ENCODE measurements at regions not wholly inside any gene's neighbourhood (a gene's known extent, or its start where the extent isn't known, plus 50 kb on each side); places are given as distances from the start of the nearest gene placed in this dataset.

GRCh38 chr15:95363646-95364045 lies 966.9 kb upstream of the NR2F2 start:
- ChIA-PET CTCF (ENCODE audit: partially characterized antibody) (no interaction called here), POLR2A (ENCODE audit: partially characterized antibody) (interaction anchor here (0.6 kb wide), 1 partner anchor 327 kb away, joined by 3 read pairs; no protein-coding TSS in a partner anchor)
- Histone ChIP-seq H3K27ac (ENCODE audit: low read depth, low read length) (no peak overlapping the region), H3K4me3 (ENCODE audit: low read length in 2 of 2) (no peak overlapping the region), H3K36me3 (ENCODE audit: insufficient read depth, low read length) (no peaks in the 10 kb centered on the region), H3K27me3 (ENCODE audit: insufficient read depth, low read length) (no peaks in the 10 kb centered on the region), H3K4me1 (ENCODE audit: insufficient read depth, low read length) (no peaks in the 10 kb centered on the region), H3K9me3 (ENCODE audit: control insufficient read depth in 1 of 2, low read length in 2 of 2) (no peaks in the 10 kb centered on the region)
- no peaks in the 10 kb centered on the region for H3K27me3 Mint-ChIP-seq
- no peak overlapping the region for H3K27ac Mint-ChIP-seq
- no peaks in the 10 kb centered on the region for H3K4me1 Mint-ChIP-seq
- H3K36me3 Mint-ChIP-seq, result no peaks in the 10 kb centered on the region
- intact Hi-C loops (cut with micrococcal nuclease), result no loop called here
- H3K4me3 Mint-ChIP-seq, result no peak overlapping the region
- DNase-seq, result no peak
- H3K9me3 Mint-ChIP-seq, result peaks cover 7 to 27% (median 13%) of the 10 kb centered on the region in 8 donors

GRCh38 chr15:95365511-95366107 lies 964.9 kb upstream of the NR2F2 start:
- Mint-ChIP-seq H3K36me3 (no peaks in the 10 kb centered on the region), H3K27me3 (no peaks in the 10 kb centered on the region), H3K4me1 (no peaks in the 10 kb centered on the region), H3K4me3 (no peak overlapping the region), H3K9me3 (peaks cover 7 to 20% (median 13%) of the 10 kb centered on the region in 8 donors), H3K27ac (no peak overlapping the region)
- Histone ChIP-seq H3K36me3 (ENCODE audit: insufficient read depth, low read length) (no peaks in the 10 kb centered on the region), H3K27ac (ENCODE audit: low read depth, low read length) (no peak overlapping the region), H3K9me3 (ENCODE audit: control insufficient read depth in 1 of 2, low read length in 2 of 2) (no peaks in the 10 kb centered on the region), H3K4me1 (ENCODE audit: insufficient read depth, low read length) (no peaks in the 10 kb centered on the region), H3K4me3 (ENCODE audit: low read length in 2 of 2) (no peak overlapping the region), H3K27me3 (ENCODE audit: insufficient read depth, low read length) (no peaks in the 10 kb centered on the region)
- DNase-seq, result no peak
- intact Hi-C loops (cut with micrococcal nuclease), result no loop called here
- ChIA-PET POLR2A (ENCODE audit: partially characterized antibody) (no interaction called here), CTCF (ENCODE audit: partially characterized antibody) (no interaction called here)

DNA sequence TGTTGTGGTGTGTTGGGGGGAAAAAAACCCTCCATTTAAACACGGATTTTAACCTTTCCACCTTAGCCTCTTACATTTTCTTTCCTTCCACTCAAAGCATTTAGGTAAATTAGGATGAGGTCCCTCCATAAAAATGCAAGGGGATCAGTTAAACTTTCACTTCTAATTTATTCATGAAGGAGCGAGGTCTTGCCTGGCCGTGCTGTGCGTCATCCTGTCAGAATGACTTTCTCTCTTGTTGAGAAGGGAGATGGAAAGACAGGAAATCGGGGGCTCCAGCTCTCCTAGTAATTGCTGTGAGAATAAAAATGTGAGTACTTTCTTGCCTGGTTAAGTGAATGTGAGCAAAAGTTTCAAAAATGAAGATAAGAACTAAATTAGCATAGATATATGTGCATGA lies 962.3 kb upstream of the NR2F2 start:
- Histone ChIP-seq H3K9me3 (ENCODE audit: control insufficient read depth in 1 of 2, low read length in 2 of 2) (no peaks in the 10 kb centered on the region), H3K27me3 (ENCODE audit: insufficient read depth, low read length) (no peaks in the 10 kb centered on the region), H3K27ac (ENCODE audit: low read depth, low read length) (no peak overlapping the region), H3K4me3 (ENCODE audit: low read length in 2 of 2) (no peak overlapping the region), H3K36me3 (ENCODE audit: insufficient read depth, low read length) (no peaks in the 10 kb centered on the region), H3K4me1 (ENCODE audit: insufficient read depth, low read length) (no peaks in the 10 kb centered on the region)
- Mint-ChIP-seq H3K27ac (no peak overlapping the region), H3K36me3 (no peaks in the 10 kb centered on the region), H3K4me1 (no peaks in the 10 kb centered on the region), H3K4me3 (no peak overlapping the region), H3K9me3 (peaks cover 0 to 7% (median 3%) of the 10 kb centered on the region in 8 donors), H3K27me3 (no peaks in the 10 kb centered on the region)
- no peak for DNase-seq
- intact Hi-C loops (cut with micrococcal nuclease), result no loop called here
- ChIA-PET POLR2A (ENCODE audit: partially characterized antibody) (no interaction called here), CTCF (ENCODE audit: partially characterized antibody) (no interaction called here)

DNA sequence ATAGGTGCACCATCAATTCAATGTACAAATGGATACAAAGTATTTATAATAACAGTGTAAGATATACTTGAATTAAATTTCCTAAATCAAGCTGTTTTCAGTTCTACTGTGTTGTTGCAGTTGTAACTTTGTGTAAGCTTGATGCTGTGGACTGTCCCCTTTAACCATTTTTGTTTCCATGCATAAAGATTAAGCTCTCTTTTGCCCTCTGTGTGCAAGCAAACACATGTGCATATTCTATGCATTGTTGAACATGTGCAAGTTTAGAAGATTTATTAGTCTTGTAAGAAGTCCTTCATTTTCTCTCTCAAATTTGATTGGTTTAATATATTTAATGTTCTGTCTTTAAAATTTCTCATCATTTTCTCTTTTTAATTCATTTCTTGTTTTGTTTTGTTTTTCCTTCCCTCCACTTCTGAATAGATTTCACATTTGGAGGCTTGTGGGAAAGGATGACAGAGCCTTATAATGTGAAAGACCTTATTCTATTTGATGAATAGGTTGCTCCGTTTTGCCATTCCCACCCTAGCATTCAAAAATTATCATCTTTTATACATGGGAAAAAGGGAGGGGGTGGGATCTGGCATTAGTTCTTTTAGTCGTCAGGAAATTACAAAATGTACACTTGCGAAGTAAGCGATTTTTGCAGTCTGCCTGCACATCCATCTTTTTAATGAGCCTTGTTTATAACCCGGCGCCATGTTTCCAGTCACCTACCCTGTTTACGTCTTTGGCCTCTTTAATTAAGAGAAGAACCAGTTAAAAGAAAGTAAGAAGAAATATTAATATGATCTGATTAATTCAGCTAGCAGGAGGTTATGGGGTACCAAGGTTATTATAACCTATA lies 961.5 kb upstream of the NR2F2 start:
- H3K27ac ChIP-seq (ENCODE audit: low read depth, low read length), result no peak overlapping the region
- no peaks in the 10 kb centered on the region for H3K27me3 ChIP-seq (ENCODE audit: insufficient read depth, low read length)
- no peaks in the 10 kb centered on the region for H3K27me3 Mint-ChIP-seq
- no peak overlapping the region for H3K4me3 ChIP-seq (ENCODE audit: low read length in 2 of 2)
- no peaks in the 10 kb centered on the region for H3K4me1 ChIP-seq (ENCODE audit: insufficient read depth, low read length)
- H3K9me3 Mint-ChIP-seq, result peaks cover 0 to 6% (median 2%) of the 10 kb centered on the region in 8 donors
- ChIA-PET CTCF (ENCODE audit: partially characterized antibody) (no interaction called here), POLR2A (ENCODE audit: partially characterized antibody) (no interaction called here)
- DNase-seq, result no peak
- intact Hi-C loops (cut with micrococcal nuclease), result no loop called here
- no peak overlapping the region for H3K27ac Mint-ChIP-seq
- no peaks in the 10 kb centered on the region for H3K9me3 ChIP-seq (ENCODE audit: control insufficient read depth in 1 of 2, low read length in 2 of 2)
- no peaks in the 10 kb centered on the region for H3K36me3 Mint-ChIP-seq
- no peaks in the 10 kb centered on the region for H3K36me3 ChIP-seq (ENCODE audit: insufficient read depth, low read length)
- no peak overlapping the region for H3K4me3 Mint-ChIP-seq
- H3K4me1 Mint-ChIP-seq, result no peaks in the 10 kb centered on the region

DNA sequence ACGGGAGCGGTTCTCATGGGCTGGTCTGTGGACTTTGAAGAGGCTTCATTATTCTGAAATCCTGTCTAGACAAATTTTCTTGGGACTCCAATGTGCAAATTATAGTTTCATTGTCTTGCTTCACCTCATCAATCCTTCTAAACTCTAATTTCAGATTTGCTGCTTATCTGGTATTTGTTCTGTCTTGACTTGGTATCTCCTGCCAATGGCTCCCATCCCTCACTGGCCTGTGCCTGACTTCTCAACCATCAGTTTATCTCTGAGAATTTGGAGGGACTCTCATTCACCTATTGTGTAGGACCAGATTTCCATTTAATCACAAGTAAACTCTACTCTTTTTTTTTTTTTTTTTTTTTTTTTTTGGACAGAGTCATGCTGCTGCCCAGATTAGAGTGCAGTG lies 960.2 kb upstream of the NR2F2 start:
- CTCF ChIA-PET (ENCODE audit: partially characterized antibody), result no interaction called here

GRCh38 chr15:95371664-95372063 lies 958.8 kb upstream of the NR2F2 start:
- ChIA-PET POLR2A (ENCODE audit: partially characterized antibody) (no interaction called here), CTCF (ENCODE audit: partially characterized antibody) (no interaction called here)
- H3K4me3 Mint-ChIP-seq, result no peak overlapping the region
- Histone ChIP-seq H3K9me3 (ENCODE audit: control insufficient read depth in 1 of 2, low read length in 2 of 2) (no peaks in the 10 kb centered on the region), H3K27ac (ENCODE audit: low read depth, low read length) (no peak overlapping the region), H3K27me3 (ENCODE audit: insufficient read depth, low read length) (no peaks in the 10 kb centered on the region), H3K36me3 (ENCODE audit: insufficient read depth, low read length) (no peaks in the 10 kb centered on the region), H3K4me1 (ENCODE audit: insufficient read depth, low read length) (no peaks in the 10 kb centered on the region), H3K4me3 (ENCODE audit: low read length in 2 of 2) (no peak overlapping the region)
- H3K36me3 Mint-ChIP-seq, result no peaks in the 10 kb centered on the region
- intact Hi-C loops (cut with micrococcal nuclease), result no loop called here
- H3K4me1 Mint-ChIP-seq, result no peaks in the 10 kb centered on the region
- no peak overlapping the region for H3K27ac Mint-ChIP-seq
- DNase-seq, result no peak
- no peaks in the 10 kb centered on the region for H3K27me3 Mint-ChIP-seq
- H3K9me3 Mint-ChIP-seq, result peaks cover 0 to 5% (median 0%) of the 10 kb centered on the region in 8 donors

More for the DNA sequence above, 960.2 kb upstream of the NR2F2 start:
- POLR2A ChIA-PET (ENCODE audit: partially characterized antibody), result no interaction called here
- no peaks in the 10 kb centered on the region for H3K36me3 Mint-ChIP-seq
- no peak overlapping the region for H3K27ac ChIP-seq (ENCODE audit: low read depth, low read length)
- H3K4me3 Mint-ChIP-seq, result no peak overlapping the region
- H3K4me1 Mint-ChIP-seq, result no peaks in the 10 kb centered on the region
- H3K27me3 ChIP-seq (ENCODE audit: insufficient read depth, low read length), result no peaks in the 10 kb centered on the region
- no peaks in the 10 kb centered on the region for H3K9me3 ChIP-seq (ENCODE audit: control insufficient read depth in 1 of 2, low read length in 2 of 2)
- no peaks in the 10 kb centered on the region for H3K4me1 ChIP-seq (ENCODE audit: insufficient read depth, low read length)
- DNase-seq, result no peak
- H3K36me3 ChIP-seq (ENCODE audit: insufficient read depth, low read length), result no peaks in the 10 kb centered on the region
- H3K27me3 Mint-ChIP-seq, result no peaks in the 10 kb centered on the region
- H3K4me3 ChIP-seq (ENCODE audit: low read length in 2 of 2), result no peak overlapping the region
- intact Hi-C loops (cut with micrococcal nuclease), result no loop called here
- H3K27ac Mint-ChIP-seq, result no peak overlapping the region
- H3K9me3 Mint-ChIP-seq, result peaks cover 0 to 5% (median 2%) of the 10 kb centered on the region in 8 donors

DNA sequence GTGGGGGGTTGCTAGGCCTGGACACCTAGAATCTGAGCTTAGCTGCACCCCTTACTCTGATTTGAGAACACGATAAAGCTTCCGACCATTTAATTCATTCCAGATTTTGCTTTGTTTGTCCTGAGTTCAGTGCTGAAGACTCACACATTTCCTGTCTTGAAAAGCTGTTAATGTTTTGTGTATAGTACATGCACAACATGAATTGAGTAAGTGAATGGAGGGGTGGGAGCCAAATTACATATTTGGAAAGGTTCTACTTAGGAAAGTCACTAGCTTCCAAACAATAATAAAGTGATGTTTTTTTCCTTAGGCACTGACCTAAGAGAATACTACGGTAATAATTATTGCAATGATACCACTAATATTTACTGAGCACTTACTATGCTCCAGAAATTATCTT lies 955.2 kb upstream of the NR2F2 start:
- Histone ChIP-seq H3K9me3 (ENCODE audit: control insufficient read depth in 1 of 2, low read length in 2 of 2) (no peaks in the 10 kb centered on the region), H3K36me3 (ENCODE audit: insufficient read depth, low read length) (no peaks in the 10 kb centered on the region), H3K4me3 (ENCODE audit: low read length in 2 of 2) (no peak overlapping the region), H3K4me1 (ENCODE audit: insufficient read depth, low read length) (no peaks in the 10 kb centered on the region), H3K27me3 (ENCODE audit: insufficient read depth, low read length) (no peaks in the 10 kb centered on the region), H3K27ac (ENCODE audit: low read depth, low read length) (no peak overlapping the region)
- Mint-ChIP-seq H3K4me1 (no peaks in the 10 kb centered on the region), H3K9me3 (peaks cover 0 to 5% (median under 1%) of the 10 kb centered on the region in 8 donors), H3K27me3 (peaks cover 0 to 3% of the 10 kb centered on the region in 2 donors), H3K36me3 (no peaks in the 10 kb centered on the region), H3K4me3 (no peak overlapping the region), H3K27ac (no peak overlapping the region)
- intact Hi-C loops (cut with micrococcal nuclease), result no loop called here
- ChIA-PET POLR2A (ENCODE audit: partially characterized antibody) (no interaction called here), CTCF (ENCODE audit: partially characterized antibody) (no interaction called here)
- no peak for DNase-seq

Data from CD4-positive, alpha-beta memory T cell (primary cell).